Ascending aorta (tissue), 2 donors: ENCODE measurements at regions not wholly inside any gene's neighbourhood (a gene's known extent, or its start where the extent isn't known, plus 50 kb on each side); places are given as distances from the start of the nearest gene placed in this dataset.

Experiments
- DNase-seq, 2 donors: peaks; one replicate each; pipeline ENCODE4 v3.0.0-alpha.2; 2019; ENCODE audit warnings: low spot score in 2 of 2
- H3K27ac ChIP-seq, 2 donors: fragments of 200-600 bp; sonication (generic); one replicate each; pipeline ENCODE4 v1.5.1; 2016 to 2017; ENCODE audit warnings: mild to moderate bottlenecking in 1 of 2
- H3K27me3 ChIP-seq: fragments of 200-600 bp; sonication (generic); one replicate; pipeline ENCODE4 v1.5.1; 2017
- H3K36me3 ChIP-seq, 2 donors: fragments of 200-600 bp; sonication (generic); one replicate each; pipeline ENCODE4 v1.5.1; 2016
- H3K4me1 ChIP-seq, 2 donors: fragments of 200-600 bp; sonication (generic); one replicate each; pipeline ENCODE4 v1.5.1; 2016 to 2017; ENCODE audit warnings: mild to moderate bottlenecking in 1 of 2
- H3K4me3 ChIP-seq, 2 donors: fragments of 200-600 bp; sonication (generic); one replicate each; pipeline ENCODE4 v1.5.1; 2016 to 2017; ENCODE audit warnings: mild to moderate bottlenecking in 1 of 2
- H3K9me3 ChIP-seq, 2 donors: fragments of 200-600 bp; sonication (generic); one replicate each; pipeline ENCODE4 v1.5.1; 2016
- intact Hi-C: fragments of 100-400 bp; cut with DNase I; formaldehyde crosslinking; loops from one replicate; pipeline ENCODE4 v1.15.1; 2023
- TF ChIP-seq, protein P1 (sequence below), 3 experiments: fragments of 200-600 bp in 2 of 3; fragments of 450-650 bp in 1 of 3; sonication (generic) in 2 of 3; IDR thresholded peaks; one replicate each; pipeline ENCODE4 v1.5.1; 2016 to 2019; ENCODE audit warnings: antibody characterized with exemption in 3 of 3, mild to moderate bottlenecking in 1 of 3, moderate library complexity in 1 of 3

DNA sequence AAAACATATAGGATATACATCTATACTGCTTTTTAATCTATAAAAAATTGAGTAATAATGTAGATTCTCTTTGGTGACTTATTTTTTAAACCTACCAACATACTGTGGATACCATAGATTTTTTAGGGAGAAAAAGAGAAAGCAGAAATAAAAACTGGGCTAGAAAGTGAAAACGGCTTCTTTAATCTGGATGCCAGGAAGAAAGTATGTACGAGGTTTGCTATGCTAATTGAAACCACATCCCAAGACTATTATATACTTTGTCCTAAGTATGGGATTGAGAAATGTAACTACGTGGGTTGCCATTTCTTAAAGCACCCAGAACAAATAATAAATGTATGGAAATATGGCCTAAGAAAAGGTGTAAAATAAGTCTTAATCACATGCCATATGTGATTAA lies 129.0 kb upstream of the NFE2L3 start:
- no peaks in the 10 kb centered on the region for H3K4me1 ChIP-seq
- no peak overlapping the region for H3K27ac ChIP-seq
- no peaks in the 10 kb centered on the region for H3K36me3 ChIP-seq
- no peak overlapping the region for H3K4me3 ChIP-seq
- TF ChIP-seq, protein P1, sequence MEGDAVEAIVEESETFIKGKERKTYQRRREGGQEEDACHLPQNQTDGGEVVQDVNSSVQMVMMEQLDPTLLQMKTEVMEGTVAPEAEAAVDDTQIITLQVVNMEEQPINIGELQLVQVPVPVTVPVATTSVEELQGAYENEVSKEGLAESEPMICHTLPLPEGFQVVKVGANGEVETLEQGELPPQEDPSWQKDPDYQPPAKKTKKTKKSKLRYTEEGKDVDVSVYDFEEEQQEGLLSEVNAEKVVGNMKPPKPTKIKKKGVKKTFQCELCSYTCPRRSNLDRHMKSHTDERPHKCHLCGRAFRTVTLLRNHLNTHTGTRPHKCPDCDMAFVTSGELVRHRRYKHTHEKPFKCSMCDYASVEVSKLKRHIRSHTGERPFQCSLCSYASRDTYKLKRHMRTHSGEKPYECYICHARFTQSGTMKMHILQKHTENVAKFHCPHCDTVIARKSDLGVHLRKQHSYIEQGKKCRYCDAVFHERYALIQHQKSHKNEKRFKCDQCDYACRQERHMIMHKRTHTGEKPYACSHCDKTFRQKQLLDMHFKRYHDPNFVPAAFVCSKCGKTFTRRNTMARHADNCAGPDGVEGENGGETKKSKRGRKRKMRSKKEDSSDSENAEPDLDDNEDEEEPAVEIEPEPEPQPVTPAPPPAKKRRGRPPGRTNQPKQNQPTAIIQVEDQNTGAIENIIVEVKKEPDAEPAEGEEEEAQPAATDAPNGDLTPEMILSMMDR (IDR thresholded peaks at IDR 0.05), result no peak
- H3K9me3 ChIP-seq, result no peaks in the 10 kb centered on the region
- intact Hi-C loops, result no loop called here
- no peaks in the 10 kb centered on the region for H3K27me3 ChIP-seq
- no peak for DNase-seq

DNA sequence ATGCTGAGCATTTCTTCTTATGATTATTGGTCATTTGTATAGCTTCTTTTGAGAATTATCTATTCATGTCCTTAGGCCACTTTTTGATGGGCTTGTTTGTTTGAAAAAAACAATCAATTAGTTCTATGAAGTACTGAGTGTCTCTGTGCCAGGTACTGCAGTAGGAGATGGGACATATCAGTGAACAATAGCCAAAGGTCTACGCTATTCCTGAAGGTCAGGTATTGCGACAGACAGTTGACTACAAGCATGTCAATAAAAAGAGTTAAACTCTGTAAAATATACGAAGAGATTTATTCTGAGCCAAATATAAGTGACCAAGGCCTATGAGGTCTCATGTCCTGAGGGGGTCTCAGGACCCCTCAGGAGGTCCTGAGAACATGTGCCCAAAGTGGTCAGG lies 122.1 kb upstream of the NFE2L3 start:
- TF ChIP-seq, protein P1 (IDR thresholded peaks at IDR 0.05), result no peak
- Histone ChIP-seq H3K4me3 (no peak overlapping the region), H3K27me3 (no peaks in the 10 kb centered on the region), H3K9me3 (no peaks in the 10 kb centered on the region), H3K4me1 (no peaks in the 10 kb centered on the region), H3K27ac (no peak overlapping the region), H3K36me3 (no peaks in the 10 kb centered on the region)
- DNase-seq, result no peak
- intact Hi-C loops, result no loop called here

DNA sequence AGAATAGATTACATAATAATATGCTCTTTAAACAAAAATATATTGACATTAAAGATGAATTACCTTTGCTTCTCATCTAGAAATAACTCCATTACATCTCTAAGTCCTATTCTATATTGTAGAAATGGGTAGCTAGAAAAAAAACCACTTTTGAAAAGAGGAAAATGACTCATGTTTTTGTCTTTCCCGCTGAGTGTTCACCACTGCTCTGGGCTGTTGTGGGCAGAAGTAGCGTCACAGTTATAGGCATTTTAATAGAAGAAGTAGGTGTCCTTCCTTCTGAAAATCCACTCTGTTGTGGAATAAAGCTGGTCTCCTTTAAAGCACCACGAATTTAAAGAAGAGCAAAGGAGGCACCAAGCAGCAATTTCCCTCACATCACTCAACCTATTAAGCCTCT lies 117.6 kb upstream of the NFE2L3 start:
- DNase-seq, result no peak
- intact Hi-C loops, result no loop called here
- H3K9me3 ChIP-seq, result no peaks in the 10 kb centered on the region
- no peaks in the 10 kb centered on the region for H3K4me1 ChIP-seq
- no peaks in the 10 kb centered on the region for H3K36me3 ChIP-seq
- TF ChIP-seq, protein P1 (IDR thresholded peaks at IDR 0.05), result no peak
- H3K4me3 ChIP-seq, result no peak overlapping the region
- H3K27ac ChIP-seq, result no peak overlapping the region
- no peaks in the 10 kb centered on the region for H3K27me3 ChIP-seq

DNA sequence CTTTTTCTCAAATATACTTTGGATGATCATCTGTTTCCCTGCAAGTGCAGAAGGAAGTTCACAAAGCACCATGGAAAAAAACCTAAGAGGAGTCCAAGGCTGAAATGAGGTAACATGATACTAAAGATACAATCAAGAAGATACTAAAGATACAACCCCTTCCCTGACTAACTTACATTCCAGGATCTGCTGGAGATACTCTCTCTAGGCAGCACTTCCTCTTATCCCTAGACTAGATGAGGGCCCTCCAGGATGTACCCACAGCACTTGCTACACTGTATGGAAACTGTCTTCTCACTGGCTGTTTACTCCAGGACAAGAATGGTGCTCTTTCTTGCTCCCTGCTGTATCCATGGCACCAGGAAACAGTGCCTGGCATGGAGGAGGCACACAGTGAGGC lies 116.4 kb upstream of the NFE2L3 start:
- TF ChIP-seq, protein P1 (IDR thresholded peaks at IDR 0.05), result no peak

DNA sequence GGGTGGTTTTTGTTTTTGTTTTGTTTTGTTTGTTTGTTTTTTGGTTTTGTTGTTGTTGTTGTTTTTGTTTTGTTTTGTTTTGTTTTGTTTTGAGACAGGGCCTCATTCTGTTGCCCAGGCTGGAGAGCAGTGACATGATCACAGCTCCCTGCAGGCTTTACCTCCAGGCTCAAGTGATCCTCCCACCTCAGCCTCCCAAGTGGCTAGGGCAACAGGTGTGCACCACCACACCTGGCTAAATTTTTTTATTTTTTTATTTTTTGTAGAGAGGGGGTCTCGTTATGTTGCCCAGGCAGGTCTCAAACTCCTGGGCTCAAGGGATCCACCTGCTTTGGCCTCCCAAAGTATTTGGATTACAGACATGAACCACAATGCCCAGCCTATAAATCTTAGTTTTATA lies 115.9 kb upstream of the NFE2L3 start:
- Histone ChIP-seq H3K36me3 (no peaks in the 10 kb centered on the region), H3K9me3 (no peaks in the 10 kb centered on the region), H3K27me3 (no peaks in the 10 kb centered on the region), H3K27ac (no peak overlapping the region), H3K4me1 (no peaks in the 10 kb centered on the region), H3K4me3 (no peak overlapping the region)
- intact Hi-C loops, result no loop called here
- TF ChIP-seq, protein P1 (IDR thresholded peaks at IDR 0.05), result no peak
- no peak for DNase-seq

More for the DNA sequence above, 116.4 kb upstream of the NFE2L3 start:
- DNase-seq, result no peak
- no peaks in the 10 kb centered on the region for H3K27me3 ChIP-seq
- H3K27ac ChIP-seq, result no peak overlapping the region
- H3K4me1 ChIP-seq, result no peaks in the 10 kb centered on the region
- intact Hi-C loops, result no loop called here
- H3K36me3 ChIP-seq, result no peaks in the 10 kb centered on the region
- no peak overlapping the region for H3K4me3 ChIP-seq
- H3K9me3 ChIP-seq, result no peaks in the 10 kb centered on the region
